ENCODE measurements at regions not wholly inside any gene's neighbourhood (a gene's known extent, or its start where the extent isn't known, plus 50 kb on each side); places are given as distances from the start of the nearest gene placed in this dataset.

GRCh38 chr7:112668561-112668960, 121.6 kb downstream of the TMEM168 start:
- H3K4me1 ChIP-seq (ENCODE audit: control insufficient read depth in 1 of 2, insufficient read depth in 2 of 2, low read depth in 1 of 2, low read length in 1 of 2): no peaks in the 10 kb centered on the region
- H2AFZ ChIP-seq (ENCODE audit: low read depth): no peak overlapping the region
- no peak overlapping the region for H3K4me3 ChIP-seq (ENCODE audit: low read depth in 2 of 2, low read length in 1 of 2)
- no peaks in the 10 kb centered on the region for H3K36me3 ChIP-seq (replicated peaks in 1 of 2; ENCODE audit: control insufficient read depth in 1 of 2, insufficient read depth in 2 of 2, low read length in 1 of 2)
- H3F3A ChIP-seq (replicated peaks; ENCODE audit: insufficient read depth): no peaks in the 10 kb centered on the region
- H3K27me3 ChIP-seq (ENCODE audit: insufficient read depth): no peaks in the 10 kb centered on the region
- WGBS (ENCODE audit: low lambda C conversion rate): 48% methylated on average over 1 of the region's 1 CpG
- no peak for DNase-seq
- H3K9ac ChIP-seq: no peak overlapping the region
- CTCF ChIA-PET: no interaction called here
- POLR2A ChIA-PET: no interaction called here
- H3K79me2 ChIP-seq (ENCODE audit: insufficient read depth): no peaks in the 10 kb centered on the region
- H3K27ac ChIP-seq (ENCODE audit: low read depth in 2 of 2, low read length in 1 of 2): no peak overlapping the region
- H4K20me1 ChIP-seq (ENCODE audit: insufficient read depth): no peaks in the 10 kb centered on the region
- no peaks in the 10 kb centered on the region for H3K9me2 ChIP-seq
- TF ChIP-seq RCOR1 (IDR thresholded peaks at IDR 0.05; ENCODE audit: low read length) (no peak), REST (IDR thresholded peaks at IDR 0.05; ENCODE audit: low read depth, low read length) (no peak), RXRA (IDR thresholded peaks at IDR 0.05; ENCODE audit: borderline replicate concordance, low read depth) (no peak), NFIC (IDR thresholded peaks at IDR 0.05; ENCODE audit: borderline replicate concordance) (no peak), EZH2phosphoT487 (IDR thresholded peaks at IDR 0.05; ENCODE audit: borderline replicate concordance, low read depth) (no peak), ZBTB33 (IDR thresholded peaks at IDR 0.05; ENCODE audit: borderline replicate concordance, low read depth) (no peak), FOXJ3 (CRISPR knock-in tag; IDR thresholded peaks at IDR 0.05) (no peak)
- no peak overlapping the region for H3K4me2 ChIP-seq
- no peaks in the 10 kb centered on the region for H3K9me3 ChIP-seq

GRCh38 chr7:112669306-112669705, 120.9 kb downstream of the TMEM168 start:
- H3K79me2 ChIP-seq (ENCODE audit: insufficient read depth): no peaks in the 10 kb centered on the region
- ChIA-PET CTCF (no interaction called here), POLR2A (no interaction called here)
- H3K36me3 ChIP-seq (replicated peaks in 1 of 2; ENCODE audit: control insufficient read depth in 1 of 2, insufficient read depth in 2 of 2, low read length in 1 of 2): no peaks in the 10 kb centered on the region
- H3K4me1 ChIP-seq (ENCODE audit: control insufficient read depth in 1 of 2, insufficient read depth in 2 of 2, low read depth in 1 of 2, low read length in 1 of 2): no peaks in the 10 kb centered on the region
- H3K27me3 ChIP-seq (ENCODE audit: insufficient read depth): no peaks in the 10 kb centered on the region
- H3K4me2 ChIP-seq: no peak overlapping the region
- no peak overlapping the region for H3K9ac ChIP-seq
- no peak for DNase-seq
- H2AFZ ChIP-seq (ENCODE audit: low read depth): no peak overlapping the region
- H3K4me3 ChIP-seq (ENCODE audit: low read depth in 2 of 2, low read length in 1 of 2): no peak overlapping the region
- no peak overlapping the region for H3K27ac ChIP-seq (ENCODE audit: low read depth in 2 of 2, low read length in 1 of 2)
- no peaks in the 10 kb centered on the region for H4K20me1 ChIP-seq (ENCODE audit: insufficient read depth)
- H3K9me2 ChIP-seq: no peaks in the 10 kb centered on the region
- no peaks in the 10 kb centered on the region for H3K9me3 ChIP-seq
- no peaks in the 10 kb centered on the region for H3F3A ChIP-seq (replicated peaks; ENCODE audit: insufficient read depth)
- TF ChIP-seq CHD2 (IDR thresholded peaks at IDR 0.05; ENCODE audit: low read length, partially characterized antibody): no peak
- no peak for TF ChIP-seq JUND (IDR thresholded peaks at IDR 0.05)
- TF ChIP-seq MAX (IDR thresholded peaks at IDR 0.05; ENCODE audit: low read depth): no peak
- TF ChIP-seq NFIC (IDR thresholded peaks at IDR 0.05; ENCODE audit: borderline replicate concordance): no peak
- no peak for TF ChIP-seq EZH2phosphoT487 (IDR thresholded peaks at IDR 0.05; ENCODE audit: borderline replicate concordance, low read depth)
- TF ChIP-seq MXI1 (IDR thresholded peaks at IDR 0.05; ENCODE audit: low read depth, low read length): no peak
- TF ChIP-seq SMC3 (IDR thresholded peaks at IDR 0.05; ENCODE audit: low read depth, low read length): no peak
- no peak for TF ChIP-seq TCF12 (IDR thresholded peaks at IDR 0.05)
- no peak for TF ChIP-seq RAD21 (IDR thresholded peaks at IDR 0.05; ENCODE audit: low read length)
- no peak for TF ChIP-seq REST (IDR thresholded peaks at IDR 0.05; ENCODE audit: low read depth, low read length)
- TF ChIP-seq PBX3 (IDR thresholded peaks at IDR 0.05): no peak
- no peak for TF ChIP-seq RCOR1 (IDR thresholded peaks at IDR 0.05; ENCODE audit: low read length)
- TF ChIP-seq NRF1 (IDR thresholded peaks at IDR 0.05; ENCODE audit: low read depth, low read length): no peak
- no peak for TF ChIP-seq SIN3A (IDR thresholded peaks at IDR 0.05; ENCODE audit: borderline replicate concordance, low read depth, low read length)
- no peak for TF ChIP-seq EP300 (IDR thresholded peaks at IDR 0.05; ENCODE audit: borderline replicate concordance in 1 of 2, low read depth in 1 of 2, low read length in 1 of 2)

Measured in SK-N-SH (cell line).